ENCODE measurements at regions not wholly inside any gene's neighbourhood (a gene's known extent, or its start where the extent isn't known, plus 50 kb on each side); places are given as distances from the start of the nearest gene placed in this dataset.
"Not testable (repeated sequence)": the region's sequence is repeated elsewhere in the genome, so short reads cannot be mapped to it uniquely, and the experiment has no call there.

GRCh38 chr14:98926146-98926545 lies 345.9 kb downstream of the BCL11B start:
- no peak overlapping the region for H3K27ac ChIP-seq
- TF ChIP-seq, protein P1, sequence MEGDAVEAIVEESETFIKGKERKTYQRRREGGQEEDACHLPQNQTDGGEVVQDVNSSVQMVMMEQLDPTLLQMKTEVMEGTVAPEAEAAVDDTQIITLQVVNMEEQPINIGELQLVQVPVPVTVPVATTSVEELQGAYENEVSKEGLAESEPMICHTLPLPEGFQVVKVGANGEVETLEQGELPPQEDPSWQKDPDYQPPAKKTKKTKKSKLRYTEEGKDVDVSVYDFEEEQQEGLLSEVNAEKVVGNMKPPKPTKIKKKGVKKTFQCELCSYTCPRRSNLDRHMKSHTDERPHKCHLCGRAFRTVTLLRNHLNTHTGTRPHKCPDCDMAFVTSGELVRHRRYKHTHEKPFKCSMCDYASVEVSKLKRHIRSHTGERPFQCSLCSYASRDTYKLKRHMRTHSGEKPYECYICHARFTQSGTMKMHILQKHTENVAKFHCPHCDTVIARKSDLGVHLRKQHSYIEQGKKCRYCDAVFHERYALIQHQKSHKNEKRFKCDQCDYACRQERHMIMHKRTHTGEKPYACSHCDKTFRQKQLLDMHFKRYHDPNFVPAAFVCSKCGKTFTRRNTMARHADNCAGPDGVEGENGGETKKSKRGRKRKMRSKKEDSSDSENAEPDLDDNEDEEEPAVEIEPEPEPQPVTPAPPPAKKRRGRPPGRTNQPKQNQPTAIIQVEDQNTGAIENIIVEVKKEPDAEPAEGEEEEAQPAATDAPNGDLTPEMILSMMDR (conservative IDR thresholded peaks at IDR 0.05) = no peak

GRCh38 chr14:98926801-98927200 lies 345.2 kb downstream of the BCL11B start:
- no peak overlapping the region for H3K27ac ChIP-seq
- TF ChIP-seq, protein P1 (conservative IDR thresholded peaks at IDR 0.05) = no peak

DNA sequence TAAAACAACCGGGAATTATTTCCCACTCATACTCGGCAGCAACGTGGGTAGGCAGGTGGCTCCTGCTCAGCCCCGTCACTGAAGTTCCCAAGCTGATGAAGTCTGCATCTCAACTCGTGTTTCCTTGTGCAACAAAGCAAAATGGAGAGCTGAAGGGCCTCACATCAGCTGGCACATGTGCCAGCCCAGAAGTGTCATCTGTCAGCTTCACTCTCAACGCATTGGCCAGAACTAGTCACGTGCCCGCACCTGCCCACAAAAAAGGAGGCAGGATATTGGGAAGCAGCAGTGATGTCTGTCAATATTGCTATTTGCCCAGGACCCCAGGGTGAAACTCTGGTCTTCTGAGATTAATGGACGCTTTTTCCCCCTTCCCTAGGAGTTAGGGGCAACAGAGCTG lies 344.0 kb downstream of the BCL11B start:
- no peak overlapping the region for H3K27ac ChIP-seq
- TF ChIP-seq, protein P1 (conservative IDR thresholded peaks at IDR 0.05) = no peak

DNA sequence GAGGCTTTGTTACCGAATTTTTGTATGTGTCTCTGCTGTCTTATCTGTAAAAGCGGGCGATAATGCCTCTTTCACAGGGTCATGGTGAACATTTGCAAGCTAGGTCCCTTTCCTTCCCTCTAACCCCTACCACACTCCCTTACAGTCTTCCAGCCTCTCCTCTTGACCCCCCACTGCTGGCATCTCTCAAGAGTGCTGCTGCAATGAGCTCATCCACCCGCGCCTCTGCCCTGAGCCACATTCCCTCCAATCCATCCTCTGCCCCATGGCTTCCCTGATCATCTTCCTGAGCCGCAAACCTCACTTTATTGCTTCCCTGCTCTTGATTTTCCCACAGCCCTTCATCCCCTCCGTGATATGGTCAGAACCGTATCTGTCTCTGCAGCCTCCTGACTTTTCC lies 343.6 kb downstream of the BCL11B start:
- TF ChIP-seq, protein P1 (conservative IDR thresholded peaks at IDR 0.05) = no peak
- H3K27ac ChIP-seq = no peak overlapping the region

DNA sequence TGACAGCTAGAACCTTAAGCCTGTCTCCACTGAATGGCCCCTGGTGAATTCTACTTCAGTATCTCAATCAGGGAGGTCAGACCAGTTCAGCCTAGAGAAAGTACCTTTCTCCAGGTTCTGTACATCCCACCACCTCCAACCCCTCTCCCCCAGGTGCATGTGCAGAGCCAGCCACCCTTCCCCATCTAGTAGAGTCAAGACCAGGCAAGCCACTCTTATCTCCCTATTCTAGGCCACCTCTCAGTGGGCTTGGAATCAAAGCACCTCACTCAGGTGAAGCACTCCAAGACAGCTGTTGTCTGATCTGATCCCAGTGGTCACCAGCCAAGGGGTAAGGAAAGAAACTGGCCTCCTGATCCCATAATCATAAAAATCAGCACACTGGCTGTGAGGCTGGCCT lies 340.9 kb downstream of the BCL11B start:
- TF ChIP-seq, protein P1 (conservative IDR thresholded peaks at IDR 0.05) = no peak
- H3K27ac ChIP-seq = no peak overlapping the region

GRCh38 chr14:98931911-98932310 lies 340.1 kb downstream of the BCL11B start:
- TF ChIP-seq, protein P1 (conservative IDR thresholded peaks at IDR 0.05) = no peak
- no peak overlapping the region for H3K27ac ChIP-seq

GRCh38 chr14:98932431-98933325 lies 339.3 kb downstream of the BCL11B start:
- H3K27ac ChIP-seq = no peak overlapping the region
- TF ChIP-seq, protein P1 (conservative IDR thresholded peaks at IDR 0.05) = no peak

GRCh38 chr14:98934569-98934968 lies 337.4 kb downstream of the BCL11B start:
- not testable (repeated sequence) for H3K27ac ChIP-seq
